ENCODE measurements at regions not wholly inside any gene's neighbourhood (a gene's known extent, or its start where the extent isn't known, plus 50 kb on each side); places are given as distances from the start of the nearest gene placed in this dataset.
A peak's percentile ranks its signal among the peaks of the same experiment; 100 is the strongest.

DNA sequence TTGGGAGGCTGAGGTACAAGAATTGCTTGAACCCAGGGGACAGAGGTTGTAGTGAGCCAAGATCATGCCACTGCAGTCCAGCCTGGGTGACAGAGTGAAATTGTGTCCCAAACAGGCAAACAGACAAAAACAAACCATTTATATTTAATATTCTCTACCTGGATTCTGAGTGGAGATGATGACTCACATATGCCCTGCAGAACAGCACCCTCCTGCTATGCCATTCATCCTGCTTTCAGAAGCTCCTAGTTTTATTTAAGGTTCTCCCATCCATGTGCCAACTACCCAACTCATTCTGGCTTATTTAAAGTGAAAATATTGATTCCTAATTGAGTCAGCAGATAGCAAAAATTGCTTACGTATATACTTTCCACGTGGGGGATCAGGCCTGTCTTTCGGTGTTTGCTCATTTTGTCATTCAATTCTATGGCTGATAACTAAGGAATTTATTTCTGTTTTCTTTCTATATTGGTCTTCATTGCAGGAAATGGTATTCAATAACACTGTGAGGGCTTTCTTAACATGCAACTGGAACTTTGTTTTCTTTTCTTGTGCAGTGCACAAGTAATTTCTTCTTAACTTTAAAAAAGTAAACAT, 459.1 kb upstream of the JAG1 start:
- H3K4me3 ChIP-seq (ENCODE audit: low read depth, low read length) = no peak overlapping the region
- TF ChIP-seq, protein P1, sequence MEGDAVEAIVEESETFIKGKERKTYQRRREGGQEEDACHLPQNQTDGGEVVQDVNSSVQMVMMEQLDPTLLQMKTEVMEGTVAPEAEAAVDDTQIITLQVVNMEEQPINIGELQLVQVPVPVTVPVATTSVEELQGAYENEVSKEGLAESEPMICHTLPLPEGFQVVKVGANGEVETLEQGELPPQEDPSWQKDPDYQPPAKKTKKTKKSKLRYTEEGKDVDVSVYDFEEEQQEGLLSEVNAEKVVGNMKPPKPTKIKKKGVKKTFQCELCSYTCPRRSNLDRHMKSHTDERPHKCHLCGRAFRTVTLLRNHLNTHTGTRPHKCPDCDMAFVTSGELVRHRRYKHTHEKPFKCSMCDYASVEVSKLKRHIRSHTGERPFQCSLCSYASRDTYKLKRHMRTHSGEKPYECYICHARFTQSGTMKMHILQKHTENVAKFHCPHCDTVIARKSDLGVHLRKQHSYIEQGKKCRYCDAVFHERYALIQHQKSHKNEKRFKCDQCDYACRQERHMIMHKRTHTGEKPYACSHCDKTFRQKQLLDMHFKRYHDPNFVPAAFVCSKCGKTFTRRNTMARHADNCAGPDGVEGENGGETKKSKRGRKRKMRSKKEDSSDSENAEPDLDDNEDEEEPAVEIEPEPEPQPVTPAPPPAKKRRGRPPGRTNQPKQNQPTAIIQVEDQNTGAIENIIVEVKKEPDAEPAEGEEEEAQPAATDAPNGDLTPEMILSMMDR (IDR thresholded peaks at IDR 0.05; ENCODE audit: insufficient read depth, low read length, poor library complexity, severe bottlenecking) = no peak
- no peaks in the 10 kb centered on the region for H3K27me3 ChIP-seq (ENCODE audit: control insufficient read depth, insufficient read depth, low read length)
- no peak for DNase-seq (ENCODE audit: low read depth)
- no peaks in the 10 kb centered on the region for H3K36me3 ChIP-seq (ENCODE audit: control insufficient read depth, insufficient read depth, low read length)

DNA sequence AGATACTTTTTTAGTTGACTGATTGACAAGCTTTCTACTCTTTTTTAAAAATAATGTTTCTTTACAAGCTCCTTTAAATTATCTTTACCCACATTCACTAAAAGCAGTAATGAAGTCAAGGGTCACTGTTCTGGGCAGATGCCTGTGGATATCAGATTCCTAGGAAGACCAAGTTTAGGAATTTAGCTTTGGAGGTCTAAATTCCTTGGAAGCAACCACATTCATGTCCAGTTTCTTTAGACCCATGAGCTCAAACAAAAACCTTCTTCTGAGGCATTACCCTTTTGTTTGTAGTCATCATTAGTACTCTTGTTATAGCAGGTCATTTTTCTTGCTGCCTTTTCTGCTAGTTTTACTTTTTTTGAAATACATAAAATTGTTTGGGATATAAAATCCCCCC, 462.9 kb upstream of the JAG1 start:
- no peak overlapping the region for H3K4me3 ChIP-seq (ENCODE audit: low read depth, low read length)
- H3K36me3 ChIP-seq (ENCODE audit: control insufficient read depth, insufficient read depth, low read length) = no peaks in the 10 kb centered on the region

DNA sequence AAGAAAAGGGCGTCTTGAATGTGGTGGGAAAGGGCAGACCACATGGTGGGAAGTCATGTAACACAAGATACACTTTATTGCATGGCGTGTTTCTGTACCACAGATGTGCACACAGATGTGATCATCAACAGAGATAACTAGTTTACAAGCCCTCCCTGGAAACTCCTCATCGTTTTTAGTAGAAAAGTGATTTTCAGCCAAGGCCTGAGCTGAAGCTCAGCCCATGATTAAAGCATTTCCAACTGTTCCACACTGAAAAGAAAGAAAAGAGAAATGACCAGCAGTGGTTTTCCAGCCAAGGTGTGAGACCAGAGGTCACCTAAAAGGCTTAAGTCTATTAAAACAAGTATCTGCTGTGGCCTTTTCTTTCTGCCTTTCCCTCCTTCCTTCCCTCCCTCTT, 463.9 kb upstream of the JAG1 start:
- DNase-seq (ENCODE audit: low read depth) = no peak
- H3K36me3 ChIP-seq (ENCODE audit: control insufficient read depth, insufficient read depth, low read length) = no peaks in the 10 kb centered on the region
- H3K27me3 ChIP-seq (ENCODE audit: control insufficient read depth, insufficient read depth, low read length) = no peaks in the 10 kb centered on the region
- TF ChIP-seq, protein P1 (IDR thresholded peaks at IDR 0.05; ENCODE audit: insufficient read depth, low read length, poor library complexity, severe bottlenecking) = no peak
- no peak overlapping the region for H3K4me3 ChIP-seq (ENCODE audit: low read depth, low read length)

More for the DNA sequence above, 462.9 kb upstream of the JAG1 start:
- TF ChIP-seq, protein P1 (IDR thresholded peaks at IDR 0.05; ENCODE audit: insufficient read depth, low read length, poor library complexity, severe bottlenecking) = no peak
- H3K27me3 ChIP-seq (ENCODE audit: control insufficient read depth, insufficient read depth, low read length) = no peaks in the 10 kb centered on the region
- no peak for DNase-seq (ENCODE audit: low read depth)

DNA sequence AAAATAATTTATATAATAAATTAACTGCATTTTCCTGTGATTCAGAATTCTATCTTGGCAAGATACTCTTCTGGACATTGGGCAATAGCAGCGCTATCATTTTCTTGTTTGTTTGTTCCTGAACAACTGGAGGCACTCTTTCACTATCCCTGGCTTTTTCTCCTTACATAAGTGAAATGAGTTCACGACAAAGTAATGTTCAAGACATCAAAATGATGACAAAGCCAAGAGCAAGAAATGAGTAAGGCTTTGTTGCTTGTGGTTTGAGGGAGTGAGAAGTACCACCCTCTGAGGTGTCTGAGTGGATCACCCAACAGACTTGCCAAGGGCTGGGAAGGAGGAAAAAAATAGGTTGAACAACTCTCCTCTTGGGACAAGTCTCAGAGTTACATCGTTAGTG, 466.6 kb upstream of the JAG1 start:
- Histone ChIP-seq H3K27me3 (ENCODE audit: control insufficient read depth, insufficient read depth, low read length) (no peaks in the 10 kb centered on the region), H3K36me3 (ENCODE audit: control insufficient read depth, insufficient read depth, low read length) (no peaks in the 10 kb centered on the region), H3K4me3 (ENCODE audit: low read depth, low read length) (no peak overlapping the region)
- TF ChIP-seq, protein P1 (IDR thresholded peaks at IDR 0.05; ENCODE audit: insufficient read depth, low read length, poor library complexity, severe bottlenecking) = peak; percentile 5
- peak; percentile 87 for DNase-seq (ENCODE audit: low read depth)

DNA sequence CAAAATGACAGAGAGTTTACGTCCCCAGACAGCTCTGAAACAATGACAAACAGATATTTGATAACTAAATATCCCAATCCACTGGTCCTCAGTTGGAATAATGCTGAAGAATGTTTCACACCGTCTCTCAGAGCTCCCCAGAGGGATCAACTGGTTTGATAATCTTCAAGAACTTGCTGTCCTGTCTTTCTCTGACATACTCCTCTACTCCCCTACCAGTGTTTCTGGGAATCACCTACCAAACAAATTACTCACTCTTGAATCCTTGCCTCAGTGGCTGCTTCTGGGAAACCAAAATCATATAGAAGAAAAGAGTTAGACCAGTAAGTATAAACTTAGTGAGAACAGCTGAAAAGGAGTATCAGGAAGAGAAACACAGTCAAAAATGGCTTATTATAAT, 469.7 kb upstream of the JAG1 start:
- TF ChIP-seq, protein P1 (IDR thresholded peaks at IDR 0.05; ENCODE audit: insufficient read depth, low read length, poor library complexity, severe bottlenecking) = no peak
- Histone ChIP-seq H3K27me3 (ENCODE audit: control insufficient read depth, insufficient read depth, low read length) (no peaks in the 10 kb centered on the region), H3K4me3 (ENCODE audit: low read depth, low read length) (no peak overlapping the region), H3K36me3 (ENCODE audit: control insufficient read depth, insufficient read depth, low read length) (no peaks in the 10 kb centered on the region)
- no peak for DNase-seq (ENCODE audit: low read depth)
